ENCODE measurements at regions not wholly inside any gene's neighbourhood (a gene's known extent, or its start where the extent isn't known, plus 50 kb on each side); places are given as distances from the start of the nearest gene placed in this dataset.

DNA sequence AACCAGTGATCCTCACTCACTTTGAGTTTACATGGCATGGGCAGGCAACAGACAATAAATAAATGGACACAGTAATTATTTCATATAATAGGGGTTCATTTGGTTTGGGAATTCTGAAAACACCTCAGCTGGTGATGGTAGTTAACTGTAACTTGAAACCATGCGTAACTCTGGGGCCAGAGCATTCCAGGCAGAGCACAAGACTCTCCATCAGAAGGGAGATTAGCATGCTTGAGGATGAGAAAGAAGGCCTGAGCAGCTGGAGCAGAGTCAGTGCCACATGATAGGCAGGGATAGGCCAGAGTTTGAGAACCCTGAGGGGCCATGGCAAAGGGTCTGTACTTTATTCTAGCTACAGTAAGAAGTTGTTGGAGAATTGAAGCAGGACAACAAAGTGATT is 56.3 kb upstream of the CXCL8 start:
- TF ChIP-seq RAD21 (conservative IDR thresholded peaks at IDR 0.05 in 1 of 2, IDR thresholded peaks at IDR 0.05 in 1 of 2) = no peak
- no peak for TF ChIP-seq POLR2A (IDR thresholded peaks at IDR 0.05; ENCODE audit: low read length)
- TF ChIP-seq, protein P1, sequence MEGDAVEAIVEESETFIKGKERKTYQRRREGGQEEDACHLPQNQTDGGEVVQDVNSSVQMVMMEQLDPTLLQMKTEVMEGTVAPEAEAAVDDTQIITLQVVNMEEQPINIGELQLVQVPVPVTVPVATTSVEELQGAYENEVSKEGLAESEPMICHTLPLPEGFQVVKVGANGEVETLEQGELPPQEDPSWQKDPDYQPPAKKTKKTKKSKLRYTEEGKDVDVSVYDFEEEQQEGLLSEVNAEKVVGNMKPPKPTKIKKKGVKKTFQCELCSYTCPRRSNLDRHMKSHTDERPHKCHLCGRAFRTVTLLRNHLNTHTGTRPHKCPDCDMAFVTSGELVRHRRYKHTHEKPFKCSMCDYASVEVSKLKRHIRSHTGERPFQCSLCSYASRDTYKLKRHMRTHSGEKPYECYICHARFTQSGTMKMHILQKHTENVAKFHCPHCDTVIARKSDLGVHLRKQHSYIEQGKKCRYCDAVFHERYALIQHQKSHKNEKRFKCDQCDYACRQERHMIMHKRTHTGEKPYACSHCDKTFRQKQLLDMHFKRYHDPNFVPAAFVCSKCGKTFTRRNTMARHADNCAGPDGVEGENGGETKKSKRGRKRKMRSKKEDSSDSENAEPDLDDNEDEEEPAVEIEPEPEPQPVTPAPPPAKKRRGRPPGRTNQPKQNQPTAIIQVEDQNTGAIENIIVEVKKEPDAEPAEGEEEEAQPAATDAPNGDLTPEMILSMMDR (IDR thresholded peaks at IDR 0.05) = no peak

Measured in A549 (cell line).